ENCODE measurements at regions not wholly inside any gene's neighbourhood (a gene's known extent, or its start where the extent isn't known, plus 50 kb on each side); places are given as distances from the start of the nearest gene placed in this dataset.

DNA sequence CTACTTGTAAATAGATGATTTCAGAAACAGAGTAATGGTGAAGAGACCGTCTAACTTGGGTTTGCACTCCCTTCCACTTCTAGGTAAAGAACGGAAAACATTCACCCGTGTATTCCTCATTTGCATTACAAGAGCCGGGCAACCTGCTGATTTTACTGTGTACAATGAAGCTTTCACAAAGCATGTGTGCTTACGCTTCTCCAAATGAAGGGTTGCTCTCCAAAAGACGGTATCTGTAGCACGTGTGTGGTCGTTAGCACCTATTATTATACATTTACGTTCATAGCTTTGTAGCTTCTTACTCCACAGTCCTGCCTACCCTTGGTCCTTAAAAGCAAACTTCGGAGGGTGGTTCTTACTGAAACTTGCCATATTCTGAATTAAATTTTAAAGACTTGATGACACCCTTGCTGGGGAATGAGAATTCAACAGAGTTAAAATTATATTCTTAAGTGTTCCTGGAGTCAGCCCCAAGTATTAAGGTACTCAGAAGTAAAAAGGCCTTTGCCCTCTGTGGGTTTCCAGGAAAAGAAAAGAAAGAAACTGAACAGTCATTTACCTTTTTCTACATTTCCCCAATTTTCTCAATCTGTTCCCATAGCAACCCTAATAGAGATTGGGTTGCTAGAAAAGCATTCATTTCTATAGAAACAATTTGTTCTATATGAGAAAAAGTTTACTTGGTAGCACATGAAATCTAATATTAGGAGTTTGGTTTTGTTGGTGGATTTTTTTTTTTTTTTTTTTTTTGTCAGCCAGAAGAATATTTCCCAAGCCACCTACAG is 61.9 kb upstream of the KCNG1 start:
- no peak for DNase-seq (ENCODE audit: low read depth in 2 of 3, low spot score in 2 of 3)

GRCh38 chr20:51083447-51083846 is 60.5 kb upstream of the KCNG1 start:
- DNase-seq (ENCODE audit: low read depth in 2 of 3, low spot score in 2 of 3): no peak

- DNase-seq (ENCODE audit: low read depth in 2 of 3, low spot score in 2 of 3): no peak
Observed at GRCh38 chr20:51082988-51083387, 60.1 kb upstream of the KCNG1 start.

- DNase-seq (ENCODE audit: low read depth in 2 of 3, low spot score in 2 of 3): no peak
Observed at GRCh38 chr20:51080516-51080915, 57.6 kb upstream of the KCNG1 start.

DNA sequence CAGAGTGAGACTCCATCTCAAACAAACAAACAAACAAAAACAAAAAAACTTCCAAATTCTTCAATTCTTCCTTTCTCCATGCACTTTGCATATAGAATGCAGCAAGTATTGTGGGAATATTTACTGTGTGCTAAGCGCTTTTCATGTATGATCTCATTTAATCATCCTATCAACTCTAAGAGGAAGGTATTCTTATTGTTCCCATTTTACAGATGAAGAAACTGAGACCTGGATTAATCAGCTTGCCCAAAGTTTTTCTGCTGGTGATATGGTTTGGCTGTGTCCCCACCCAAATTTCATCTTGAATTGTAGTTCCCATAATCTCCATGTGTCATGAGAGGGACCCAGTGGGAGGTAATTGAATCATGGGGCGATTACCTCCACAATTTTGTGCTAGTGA is 56.6 kb upstream of the KCNG1 start:
- no peak for DNase-seq (ENCODE audit: low read depth in 2 of 3, low spot score in 2 of 3)

- DNase-seq (ENCODE audit: low read depth in 2 of 3, low spot score in 2 of 3): no peak
Observed at GRCh38 chr20:51077686-51078060, 54.8 kb upstream of the KCNG1 start.

GRCh38 chr20:51076786-51077685 is 54.1 kb upstream of the KCNG1 start:
- DNase-seq (ENCODE audit: low read depth in 2 of 3, low spot score in 2 of 3): no peak

- no peak for DNase-seq (ENCODE audit: low read depth in 2 of 3, low spot score in 2 of 3)
Observed at GRCh38 chr20:51074062-51074461, 51.2 kb upstream of the KCNG1 start.
